ENCODE measurements at regions not wholly inside any gene's neighbourhood (a gene's known extent, or its start where the extent isn't known, plus 50 kb on each side); places are given as distances from the start of the nearest gene placed in this dataset.
"Not testable (repeated sequence)": the region's sequence is repeated elsewhere in the genome, so short reads cannot be mapped to it uniquely, and the experiment has no call there.

GRCh38 chr21:38997843-38998175 is 185.4 kb downstream of the PSMG1 start:
- not testable (repeated sequence) for TF ChIP-seq CTCF (IDR thresholded peaks at IDR 0.05 in 8 of 11, conservative IDR thresholded peaks at IDR 0.05 in 3 of 11); POLR2AphosphoS5 (IDR thresholded peaks at IDR 0.05)
